ENCODE measurements at regions not wholly inside any gene's neighbourhood (a gene's known extent, or its start where the extent isn't known, plus 50 kb on each side); places are given as distances from the start of the nearest gene placed in this dataset.

GRCh38 chr1:38585460-38585859 lies 274.1 kb downstream of the RRAGC start:
- no peak for TF ChIP-seq CTCF (IDR thresholded peaks at IDR 0.05)
- TF ChIP-seq POLR2A (IDR thresholded peaks at IDR 0.05) = no peak

All from vagina (tissue), 2 donors.